Effector memory CD4-positive, alpha-beta T cell (primary cell): ENCODE measurements at regions not wholly inside any gene's neighbourhood (a gene's known extent, or its start where the extent isn't known, plus 50 kb on each side); places are given as distances from the start of the nearest gene placed in this dataset.

Experiments used
- DNase-seq, 3 donors: peaks; one replicate each; pipeline ENCODE4 v3.0.0-alpha.2; 2020
- H3K27ac ChIP-seq: 2 replicates; pipeline ENCODE4 v1.7.0; 2013; ENCODE audit warnings: mild to moderate bottlenecking, low read length, moderate library complexity; ENCODE audit not compliant: insufficient read depth, poor library complexity, severe bottlenecking
- H3K27me3 ChIP-seq: replicated peaks from 2 replicates; pipeline ENCODE4 v1.7.0; 2013; ENCODE audit warnings: mild to moderate bottlenecking, low read length; ENCODE audit not compliant: insufficient read depth, control insufficient read depth, poor library complexity, severe bottlenecking
- H3K36me3 ChIP-seq: 2 replicates; pipeline ENCODE4 v1.7.0; 2013; ENCODE audit warnings: mild to moderate bottlenecking, low read length, moderate library complexity; ENCODE audit not compliant: control insufficient read depth, insufficient read depth
- H3K4me1 ChIP-seq: 2 replicates; pipeline ENCODE4 v1.7.0; 2013; ENCODE audit warnings: low read length, mild to moderate bottlenecking; ENCODE audit not compliant: control insufficient read depth, insufficient read depth, poor library complexity, severe bottlenecking
- H3K4me3 ChIP-seq: 2 replicates; pipeline ENCODE4 v1.7.0; 2013; ENCODE audit warnings: low read length, low read depth, mild to moderate bottlenecking; ENCODE audit not compliant: insufficient read depth, poor library complexity, severe bottlenecking
- H3K9me3 ChIP-seq: 2 replicates; pipeline ENCODE4 v1.7.0; 2013; ENCODE audit warnings: mild to moderate bottlenecking, low read length, moderate library complexity; ENCODE audit not compliant: control insufficient read depth

DNA sequence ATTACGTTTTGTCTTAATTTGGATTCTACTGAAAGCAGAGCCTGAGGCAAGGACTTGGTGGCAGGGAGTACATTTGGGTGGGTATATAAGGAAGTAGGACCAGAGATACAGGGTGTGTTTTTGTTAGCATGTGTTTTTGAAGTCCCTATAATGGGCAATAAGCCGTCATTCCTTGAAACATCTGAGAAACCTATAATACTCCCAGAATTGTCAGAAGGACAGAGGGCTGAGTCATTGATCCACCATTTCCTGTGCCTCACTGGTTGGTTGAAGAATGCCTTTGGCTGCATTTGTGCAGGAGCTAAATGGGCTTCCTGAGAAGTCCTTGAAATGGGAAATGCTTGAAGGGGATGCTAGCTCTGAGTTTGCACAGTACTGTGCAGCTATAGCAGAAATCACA is 281.8 kb upstream of the ZEB2 start:
- DNase-seq = no peak
- H3K9me3 ChIP-seq = no peaks in the 10 kb centered on the region
- H3K27ac ChIP-seq = no peak overlapping the region
- no peaks in the 10 kb centered on the region for H3K36me3 ChIP-seq
- no peaks in the 10 kb centered on the region for H3K4me1 ChIP-seq
- H3K27me3 ChIP-seq = no peaks in the 10 kb centered on the region
- no peak overlapping the region for H3K4me3 ChIP-seq

DNA sequence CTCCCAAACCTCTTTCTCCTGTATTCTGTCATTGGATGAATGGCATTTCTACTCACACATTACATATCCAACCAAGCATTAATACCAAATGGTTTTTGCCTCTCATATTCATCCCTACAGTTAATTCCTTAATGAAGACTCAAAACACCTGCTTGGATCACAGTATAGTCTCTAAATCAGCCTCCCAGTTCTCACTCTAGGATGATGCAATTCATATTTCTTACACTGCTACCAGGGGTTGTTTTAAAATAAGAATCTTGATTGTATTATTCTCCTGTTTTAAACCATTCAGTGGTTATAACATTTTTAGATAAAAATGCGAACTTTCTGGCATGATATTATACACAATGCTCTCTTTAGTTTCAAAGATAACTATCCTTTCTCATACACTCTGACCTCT is 281.4 kb upstream of the ZEB2 start:
- no peak for DNase-seq
- H3K4me1 ChIP-seq = no peaks in the 10 kb centered on the region
- H3K27ac ChIP-seq = no peak overlapping the region

DNA sequence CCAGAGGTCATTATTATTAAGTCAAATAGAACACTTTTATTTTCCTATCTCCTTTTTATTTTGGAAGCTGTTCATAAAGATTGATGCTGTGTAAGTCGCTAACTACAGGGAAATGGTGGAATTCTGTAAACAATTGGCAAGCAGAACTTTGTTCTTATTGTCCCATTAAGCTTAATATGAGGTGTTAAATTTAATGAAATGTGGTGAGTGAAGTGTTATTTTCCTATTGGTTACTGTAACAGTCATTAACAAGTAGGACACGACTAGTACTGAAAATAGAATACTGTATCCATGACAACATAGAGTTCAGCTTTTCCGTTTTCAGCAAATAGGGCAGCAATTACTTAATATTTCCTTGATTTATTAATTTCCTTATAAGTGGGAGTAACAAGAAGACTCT is 279.1 kb upstream of the ZEB2 start:
- H3K27me3 ChIP-seq = no peaks in the 10 kb centered on the region
- DNase-seq = no peak

More for the DNA sequence above, 281.4 kb upstream of the ZEB2 start:
- Histone ChIP-seq H3K4me3 (no peak overlapping the region), H3K27me3 (no peaks in the 10 kb centered on the region), H3K36me3 (no peaks in the 10 kb centered on the region), H3K9me3 (no peaks in the 10 kb centered on the region)

DNA sequence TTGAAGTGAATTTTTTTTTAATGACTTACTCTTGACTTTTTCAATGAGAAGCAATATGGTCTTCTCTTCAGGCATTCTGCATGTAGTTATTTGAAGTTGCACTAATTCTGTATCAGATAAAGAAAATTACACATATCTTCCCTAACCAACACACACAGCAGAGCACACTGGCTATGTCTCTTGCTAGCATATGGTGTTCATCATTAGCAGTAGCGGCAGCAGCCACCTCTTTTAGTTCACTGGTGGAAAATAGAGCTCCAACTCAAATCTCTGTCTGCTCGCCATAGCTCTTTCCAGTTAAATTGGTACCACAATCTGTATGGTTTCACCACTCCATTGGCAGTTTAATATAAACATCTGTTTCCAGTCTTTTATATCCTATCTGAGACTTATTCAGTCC is 278.1 kb upstream of the ZEB2 start:
- H3K4me1 ChIP-seq = no peaks in the 10 kb centered on the region
- DNase-seq = no peak
- no peaks in the 10 kb centered on the region for H3K27me3 ChIP-seq
- H3K4me3 ChIP-seq = no peak overlapping the region
- H3K27ac ChIP-seq = no peak overlapping the region
- no peaks in the 10 kb centered on the region for H3K9me3 ChIP-seq
- no peaks in the 10 kb centered on the region for H3K36me3 ChIP-seq

More for the DNA sequence above, 279.1 kb upstream of the ZEB2 start:
- H3K4me1 ChIP-seq = no peaks in the 10 kb centered on the region
- H3K27ac ChIP-seq = no peak overlapping the region
- no peak overlapping the region for H3K4me3 ChIP-seq
- H3K9me3 ChIP-seq = no peaks in the 10 kb centered on the region
- no peaks in the 10 kb centered on the region for H3K36me3 ChIP-seq

GRCh38 chr2:144796936-144797335 is 277.0 kb upstream of the ZEB2 start:
- H3K4me3 ChIP-seq = no peak overlapping the region
- H3K27me3 ChIP-seq = no peaks in the 10 kb centered on the region

DNA sequence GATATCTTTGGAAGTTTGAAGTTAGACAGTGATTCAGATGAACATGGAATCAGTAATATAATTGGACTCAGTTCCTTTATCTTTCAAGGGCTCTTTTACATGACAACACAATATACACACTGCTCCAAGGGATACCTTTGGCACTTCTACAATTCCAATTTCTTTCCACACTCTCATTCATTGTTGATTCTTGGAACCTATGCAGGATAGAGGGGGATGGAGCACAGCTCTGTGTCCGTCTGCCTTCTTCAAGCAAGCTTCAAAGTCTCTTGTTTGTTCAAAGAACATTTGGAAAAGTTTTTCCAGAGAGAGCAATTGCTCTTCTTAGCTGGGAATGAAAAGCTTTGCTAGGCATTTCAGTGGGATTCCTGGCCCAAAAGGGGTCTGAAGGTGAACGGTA is 276.2 kb upstream of the ZEB2 start:
- no peaks in the 10 kb centered on the region for H3K36me3 ChIP-seq
- H3K4me1 ChIP-seq = no peaks in the 10 kb centered on the region
- no peak for DNase-seq
- H3K27me3 ChIP-seq = no peaks in the 10 kb centered on the region
- H3K9me3 ChIP-seq = no peaks in the 10 kb centered on the region
- no peak overlapping the region for H3K27ac ChIP-seq
- H3K4me3 ChIP-seq = no peak overlapping the region

More at GRCh38 chr2:144796936-144797335, 277.0 kb upstream of the ZEB2 start:
- no peaks in the 10 kb centered on the region for H3K36me3 ChIP-seq
- H3K27ac ChIP-seq = no peak overlapping the region
- H3K4me1 ChIP-seq = no peaks in the 10 kb centered on the region
- H3K9me3 ChIP-seq = no peaks in the 10 kb centered on the region
- no peak for DNase-seq

GRCh38 chr2:144785253-144785652 is 265.3 kb upstream of the ZEB2 start:
- no peak overlapping the region for H3K4me3 ChIP-seq
- H3K4me1 ChIP-seq = no peaks in the 10 kb centered on the region
- no peaks in the 10 kb centered on the region for H3K27me3 ChIP-seq
- DNase-seq = no peak
- H3K9me3 ChIP-seq = no peaks in the 10 kb centered on the region
- no peaks in the 10 kb centered on the region for H3K36me3 ChIP-seq
- H3K27ac ChIP-seq = no peak overlapping the region

DNA sequence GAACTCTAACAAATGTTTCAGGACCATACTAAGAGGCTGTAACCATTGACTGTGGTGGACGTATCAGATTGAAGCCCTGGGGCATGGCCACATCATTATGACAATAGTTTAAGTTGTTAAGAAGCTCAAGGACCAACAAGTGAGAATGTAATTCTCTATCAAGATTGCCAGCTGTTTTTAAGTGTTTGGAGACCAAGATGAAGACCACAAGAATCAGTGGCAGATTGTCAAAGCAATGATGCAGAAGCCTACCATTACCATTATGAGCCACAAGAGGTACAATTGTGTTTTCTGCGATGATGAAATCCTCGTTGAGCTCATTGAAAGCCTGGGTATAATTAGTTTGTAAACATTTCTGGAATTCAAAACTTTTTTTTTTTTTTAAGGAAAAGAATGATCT is 261.1 kb upstream of the ZEB2 start:
- H3K9me3 ChIP-seq = no peaks in the 10 kb centered on the region

DNA sequence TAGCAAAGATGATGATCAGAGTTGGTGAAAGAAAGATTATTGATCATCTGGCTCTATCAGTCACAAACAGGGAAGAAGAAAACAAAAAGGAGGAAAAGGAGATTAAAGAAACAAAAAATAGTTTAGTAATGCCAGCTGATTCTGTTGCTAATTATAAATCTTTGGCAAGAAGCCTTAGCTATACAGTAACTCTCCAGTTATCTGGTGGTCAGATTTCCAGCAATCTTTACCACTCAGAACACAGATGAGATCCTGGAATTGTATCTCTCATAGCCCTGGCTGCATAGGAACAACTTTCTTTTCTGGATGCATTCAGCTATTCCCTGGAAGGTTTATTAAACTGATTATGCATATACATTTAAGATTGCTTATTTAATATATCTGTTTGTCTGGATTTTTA is 256.8 kb upstream of the ZEB2 start:
- Histone ChIP-seq H3K36me3 (no peaks in the 10 kb centered on the region), H3K27ac (no peak overlapping the region), H3K4me1 (no peaks in the 10 kb centered on the region), H3K4me3 (no peak overlapping the region), H3K9me3 (no peaks in the 10 kb centered on the region), H3K27me3 (no peaks in the 10 kb centered on the region)
- no peak for DNase-seq

More for the DNA sequence above, 261.1 kb upstream of the ZEB2 start:
- no peak overlapping the region for H3K27ac ChIP-seq
- H3K36me3 ChIP-seq = no peaks in the 10 kb centered on the region
- H3K27me3 ChIP-seq = no peaks in the 10 kb centered on the region
- no peak overlapping the region for H3K4me3 ChIP-seq
- DNase-seq = no peak
- no peaks in the 10 kb centered on the region for H3K4me1 ChIP-seq

- Histone ChIP-seq H3K4me1 (no peaks in the 10 kb centered on the region), H3K27me3 (no peaks in the 10 kb centered on the region), H3K27ac (no peak overlapping the region), H3K9me3 (no peaks in the 10 kb centered on the region), H3K4me3 (no peak overlapping the region), H3K36me3 (no peaks in the 10 kb centered on the region)
- DNase-seq = no peak
Observed at GRCh38 chr2:144774809-144775208, 254.9 kb upstream of the ZEB2 start.

DNA sequence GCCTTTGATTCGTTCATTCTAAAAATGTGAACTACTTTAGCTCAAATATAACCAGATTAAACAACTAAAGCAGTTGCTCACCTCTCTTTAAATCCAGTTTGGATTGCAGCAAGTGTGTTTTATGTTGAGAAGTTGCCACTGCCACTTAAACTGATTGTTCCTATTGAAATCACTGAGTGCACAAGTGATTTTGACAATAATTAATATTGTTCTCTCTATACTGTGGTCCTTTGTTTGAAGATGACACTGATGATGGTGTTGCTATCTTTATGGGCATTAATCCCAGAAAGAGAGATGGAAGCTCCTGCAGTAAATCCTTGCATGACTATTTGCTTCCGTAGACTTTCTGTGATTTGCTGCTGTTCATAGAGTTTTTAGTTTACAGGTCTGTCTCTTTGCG is 251.4 kb upstream of the ZEB2 start:
- H3K4me1 ChIP-seq = no peaks in the 10 kb centered on the region
- H3K4me3 ChIP-seq = no peak overlapping the region
- no peak overlapping the region for H3K27ac ChIP-seq
- no peak for DNase-seq
- H3K9me3 ChIP-seq = no peaks in the 10 kb centered on the region
- H3K36me3 ChIP-seq = no peaks in the 10 kb centered on the region
- H3K27me3 ChIP-seq = no peaks in the 10 kb centered on the region
